B cell (primary cell): ENCODE measurements at regions not wholly inside any gene's neighbourhood (a gene's known extent, or its start where the extent isn't known, plus 50 kb on each side); places are given as distances from the start of the nearest gene placed in this dataset.

ENCODE experiments used
- CTCF ChIP-seq: fragments of 200-600 bp; IDR thresholded peaks from one replicate; pipeline ENCODE4 v1.8.0; 2022; ENCODE audit warnings: antibody characterized with exemption, mild to moderate bottlenecking
- EZH2 ChIP-seq: IDR thresholded peaks from 2 replicates; pipeline ENCODE4 v1.6.1; 2012; ENCODE audit warnings: borderline replicate concordance, low read depth, mild to moderate bottlenecking, moderate library complexity, low read length; ENCODE audit not compliant: insufficient read depth, poor library complexity, severe bottlenecking

GRCh38 chr19:31138077-31138476 is 211.2 kb downstream of the TSHZ3 start:
- no peak for TF ChIP-seq CTCF
- TF ChIP-seq EZH2 = no peak
